ENCODE measurements at regions not wholly inside any gene's neighbourhood (a gene's known extent, or its start where the extent isn't known, plus 50 kb on each side); places are given as distances from the start of the nearest gene placed in this dataset.

GRCh38 chr4:3715855-3716630 is 50.1 kb upstream of the ADRA2C start:
- BruUV-seq (replicated peaks): no TSS peak
- ChIA-PET CTCF (no interaction called here), POLR2A (no interaction called here)
- intact Hi-C loops (cut with micrococcal nuclease; ENCODE audit: unreplicated experiment): no loop called here
- Mint-ChIP-seq H3K4me1 (ENCODE audit: low read depth, unreplicated experiment) (no peaks in the 10 kb centered on the region), H3K27ac (ENCODE audit: unreplicated experiment) (no peak overlapping the region), H3K4me3 (ENCODE audit: unreplicated experiment) (no peak overlapping the region), H3K36me3 (ENCODE audit: insufficient read depth, unreplicated experiment) (no peaks in the 10 kb centered on the region), H3K9me3 (ENCODE audit: unreplicated experiment) (peaks cover 20% of the 10 kb centered on the region), H3K27me3 (ENCODE audit: insufficient read depth, unreplicated experiment) (peaks cover 5% of the 10 kb centered on the region)
- H3K9me3 ChIP-seq: peaks cover 8% of the 10 kb centered on the region
- H3K27me3 ChIP-seq (replicated peaks; ENCODE audit: control insufficient read depth, insufficient read depth, low read length): no peaks in the 10 kb centered on the region
- DNase-seq: no peak
- H3K4me3 ChIP-seq (ENCODE audit: low read depth, low read length): no peak overlapping the region
- TF ChIP-seq, protein P1, sequence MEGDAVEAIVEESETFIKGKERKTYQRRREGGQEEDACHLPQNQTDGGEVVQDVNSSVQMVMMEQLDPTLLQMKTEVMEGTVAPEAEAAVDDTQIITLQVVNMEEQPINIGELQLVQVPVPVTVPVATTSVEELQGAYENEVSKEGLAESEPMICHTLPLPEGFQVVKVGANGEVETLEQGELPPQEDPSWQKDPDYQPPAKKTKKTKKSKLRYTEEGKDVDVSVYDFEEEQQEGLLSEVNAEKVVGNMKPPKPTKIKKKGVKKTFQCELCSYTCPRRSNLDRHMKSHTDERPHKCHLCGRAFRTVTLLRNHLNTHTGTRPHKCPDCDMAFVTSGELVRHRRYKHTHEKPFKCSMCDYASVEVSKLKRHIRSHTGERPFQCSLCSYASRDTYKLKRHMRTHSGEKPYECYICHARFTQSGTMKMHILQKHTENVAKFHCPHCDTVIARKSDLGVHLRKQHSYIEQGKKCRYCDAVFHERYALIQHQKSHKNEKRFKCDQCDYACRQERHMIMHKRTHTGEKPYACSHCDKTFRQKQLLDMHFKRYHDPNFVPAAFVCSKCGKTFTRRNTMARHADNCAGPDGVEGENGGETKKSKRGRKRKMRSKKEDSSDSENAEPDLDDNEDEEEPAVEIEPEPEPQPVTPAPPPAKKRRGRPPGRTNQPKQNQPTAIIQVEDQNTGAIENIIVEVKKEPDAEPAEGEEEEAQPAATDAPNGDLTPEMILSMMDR (IDR thresholded peaks at IDR 0.05; ENCODE audit: insufficient read depth in 1 of 2, low read depth in 1 of 2, low read length in 1 of 2, severe bottlenecking in 1 of 2, unreplicated experiment in 1 of 2): no peak
- no peaks in the 10 kb centered on the region for H3K4me1 ChIP-seq
- H3K36me3 ChIP-seq (ENCODE audit: control insufficient read depth, insufficient read depth, low read length): no peaks in the 10 kb centered on the region

DNA sequence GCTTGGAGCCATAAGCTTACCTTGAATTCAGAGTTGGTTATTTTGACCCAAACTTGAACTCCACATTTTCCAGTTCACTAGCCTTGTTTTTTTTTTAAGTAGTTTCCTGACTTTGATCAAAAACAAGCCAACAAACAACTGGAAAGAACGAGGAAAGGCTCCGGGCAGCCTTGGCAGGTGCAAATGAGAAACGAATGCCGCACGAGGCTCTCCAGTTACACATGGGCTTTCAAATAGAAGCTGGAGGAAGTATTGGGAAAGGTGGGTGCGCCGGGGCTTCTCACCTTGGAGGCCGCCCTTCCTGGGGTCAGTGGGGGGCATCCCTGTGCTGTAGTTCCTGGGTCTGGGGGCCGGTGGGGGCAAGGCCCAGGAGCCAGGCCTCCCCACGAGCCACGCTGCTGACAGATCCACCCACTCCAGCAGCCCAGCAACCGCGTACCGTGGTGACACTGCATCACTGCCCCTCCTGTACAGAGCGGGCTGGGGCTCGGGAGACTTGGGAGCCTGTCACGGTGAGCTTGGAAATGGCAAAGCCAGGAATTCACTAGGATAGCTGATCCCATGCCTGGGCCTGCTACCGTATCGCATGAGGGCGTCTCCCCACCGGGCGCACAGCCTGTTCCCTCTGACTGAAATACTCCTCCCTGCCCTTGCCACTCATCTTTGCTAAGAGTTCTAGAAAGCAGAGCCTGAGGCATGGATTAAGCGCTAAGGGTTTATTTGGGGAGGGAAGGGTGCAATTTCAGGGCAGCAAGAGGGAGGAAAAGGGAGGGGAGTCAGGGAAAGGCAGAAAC is 50.9 kb upstream of the ADRA2C start:
- ChIA-PET CTCF (no interaction called here), POLR2A (no interaction called here)
- Histone ChIP-seq H3K4me3 (ENCODE audit: low read depth, low read length) (no peak overlapping the region), H3K4me1 (no peaks in the 10 kb centered on the region), H3K27me3 (replicated peaks; ENCODE audit: control insufficient read depth, insufficient read depth, low read length) (no peaks in the 10 kb centered on the region), H3K9me3 (peaks cover 8% of the 10 kb centered on the region), H3K36me3 (ENCODE audit: control insufficient read depth, insufficient read depth, low read length) (no peaks in the 10 kb centered on the region)
- no peak for DNase-seq
- no TSS peak for BruUV-seq (replicated peaks)
- Mint-ChIP-seq H3K27ac (ENCODE audit: unreplicated experiment) (no peak overlapping the region), H3K36me3 (ENCODE audit: insufficient read depth, unreplicated experiment) (no peaks in the 10 kb centered on the region), H3K27me3 (ENCODE audit: insufficient read depth, unreplicated experiment) (peaks cover 5% of the 10 kb centered on the region), H3K4me1 (ENCODE audit: low read depth, unreplicated experiment) (no peaks in the 10 kb centered on the region), H3K9me3 (ENCODE audit: unreplicated experiment) (peaks cover 20% of the 10 kb centered on the region), H3K4me3 (ENCODE audit: unreplicated experiment) (no peak overlapping the region)
- TF ChIP-seq, protein P1 (IDR thresholded peaks at IDR 0.05; ENCODE audit: insufficient read depth in 1 of 2, low read depth in 1 of 2, low read length in 1 of 2, severe bottlenecking in 1 of 2, unreplicated experiment in 1 of 2): no peak
- intact Hi-C loops (cut with micrococcal nuclease; ENCODE audit: unreplicated experiment): no loop called here

DNA sequence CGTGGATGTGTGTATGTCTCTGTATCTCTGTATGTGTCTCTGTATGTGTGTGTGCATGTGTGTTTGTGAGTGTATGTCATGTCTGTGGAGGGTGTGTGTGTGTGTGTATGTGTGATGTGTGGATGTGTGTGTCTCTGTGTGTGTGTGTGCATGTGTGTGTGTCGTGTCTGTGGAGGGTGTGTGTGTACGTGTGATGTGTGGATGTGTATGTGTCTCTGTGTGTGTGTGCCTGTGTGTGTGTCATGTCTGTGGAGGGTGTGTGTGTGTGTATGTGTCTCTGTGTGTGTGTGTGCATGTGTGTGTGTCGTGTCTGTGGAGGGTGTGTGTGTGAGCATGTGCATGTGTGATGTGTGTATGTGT is 51.6 kb upstream of the ADRA2C start:
- H3K36me3 Mint-ChIP-seq (ENCODE audit: insufficient read depth, unreplicated experiment): no peaks in the 10 kb centered on the region
- intact Hi-C loops (cut with micrococcal nuclease; ENCODE audit: unreplicated experiment): no loop called here
- DNase-seq: no peak
- H3K27ac Mint-ChIP-seq (ENCODE audit: unreplicated experiment): no peak overlapping the region
- TF ChIP-seq, protein P1 (IDR thresholded peaks at IDR 0.05; ENCODE audit: insufficient read depth in 1 of 2, low read depth in 1 of 2, low read length in 1 of 2, severe bottlenecking in 1 of 2, unreplicated experiment in 1 of 2): no peak
- H3K27me3 Mint-ChIP-seq (ENCODE audit: insufficient read depth, unreplicated experiment): peaks cover 5% of the 10 kb centered on the region
- peaks cover 20% of the 10 kb centered on the region for H3K9me3 Mint-ChIP-seq (ENCODE audit: unreplicated experiment)
- Histone ChIP-seq H3K4me1 (no peaks in the 10 kb centered on the region), H3K4me3 (ENCODE audit: low read depth, low read length) (no peak overlapping the region), H3K36me3 (ENCODE audit: control insufficient read depth, insufficient read depth, low read length) (no peaks in the 10 kb centered on the region), H3K27me3 (replicated peaks; ENCODE audit: control insufficient read depth, insufficient read depth, low read length) (no peaks in the 10 kb centered on the region), H3K9me3 (peaks cover 8% of the 10 kb centered on the region)
- H3K4me3 Mint-ChIP-seq (ENCODE audit: unreplicated experiment): no peak overlapping the region
- BruUV-seq (replicated peaks): no TSS peak
- H3K4me1 Mint-ChIP-seq (ENCODE audit: low read depth, unreplicated experiment): no peaks in the 10 kb centered on the region
- POLR2A ChIA-PET: no interaction called here
- CTCF ChIA-PET: no interaction called here
